ENCODE measurements at regions not wholly inside any gene's neighbourhood (a gene's known extent, or its start where the extent isn't known, plus 50 kb on each side); places are given as distances from the start of the nearest gene placed in this dataset.
"Not testable (repeated sequence)": the region's sequence is repeated elsewhere in the genome, so short reads cannot be mapped to it uniquely, and the experiment has no call there.

DNA sequence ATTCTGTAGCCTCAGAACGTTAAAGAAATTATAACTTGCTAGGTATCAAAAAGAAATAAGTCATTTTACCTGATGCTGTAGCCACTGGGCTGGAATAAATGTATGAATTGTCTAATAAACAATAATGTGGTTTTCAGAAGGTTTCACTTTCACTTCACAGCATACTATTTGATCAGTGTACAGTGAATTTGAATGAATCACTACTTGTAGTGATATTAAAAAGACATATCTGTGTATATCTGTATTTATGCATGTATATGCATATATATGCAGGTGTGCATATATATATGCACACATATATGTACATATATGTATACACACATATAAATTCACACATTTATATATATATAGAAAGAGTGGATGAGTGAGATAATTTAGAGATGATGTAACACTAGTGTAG is 440.0 kb upstream of the PCDH10 start:
- no peak for DNase-seq

DNA sequence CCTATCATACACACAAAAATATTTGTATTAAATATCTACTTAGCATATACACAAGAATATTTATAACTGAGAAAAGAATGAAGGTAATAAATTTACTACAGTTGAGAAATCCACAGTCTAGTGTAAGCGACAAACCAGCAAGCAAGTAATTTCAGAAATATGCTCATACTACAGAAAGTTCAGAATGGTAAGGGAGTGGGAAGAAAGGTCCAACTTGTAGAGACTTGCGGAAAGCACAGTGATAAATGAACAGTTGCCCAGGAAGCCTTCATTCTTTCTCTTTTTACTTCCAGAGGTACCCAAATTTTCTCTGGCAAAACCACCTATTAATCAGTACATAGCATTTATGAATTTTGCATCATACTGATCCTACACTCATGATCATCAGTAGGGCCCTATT is 438.1 kb upstream of the PCDH10 start:
- no peak for DNase-seq

DNA sequence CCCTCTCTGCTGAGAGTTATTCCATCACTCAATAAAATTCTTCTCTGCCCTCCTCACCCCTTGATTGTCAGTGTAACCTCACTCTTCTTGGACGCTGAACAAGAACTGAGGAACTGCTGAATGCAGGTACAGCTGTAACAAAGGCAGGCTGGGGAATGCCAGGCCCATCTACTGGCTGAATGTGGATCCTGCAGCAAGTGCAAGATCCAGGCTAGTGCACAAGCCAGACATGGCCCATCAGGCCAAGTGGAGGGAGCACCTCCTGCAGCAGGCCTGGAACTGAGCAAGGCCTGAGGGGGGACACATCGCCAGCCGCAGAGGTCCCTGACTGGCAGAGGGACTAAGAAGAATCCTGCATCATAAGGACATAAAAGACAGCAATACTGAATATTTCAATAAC is 411.8 kb upstream of the PCDH10 start:
- DNase-seq: no peak

DNA sequence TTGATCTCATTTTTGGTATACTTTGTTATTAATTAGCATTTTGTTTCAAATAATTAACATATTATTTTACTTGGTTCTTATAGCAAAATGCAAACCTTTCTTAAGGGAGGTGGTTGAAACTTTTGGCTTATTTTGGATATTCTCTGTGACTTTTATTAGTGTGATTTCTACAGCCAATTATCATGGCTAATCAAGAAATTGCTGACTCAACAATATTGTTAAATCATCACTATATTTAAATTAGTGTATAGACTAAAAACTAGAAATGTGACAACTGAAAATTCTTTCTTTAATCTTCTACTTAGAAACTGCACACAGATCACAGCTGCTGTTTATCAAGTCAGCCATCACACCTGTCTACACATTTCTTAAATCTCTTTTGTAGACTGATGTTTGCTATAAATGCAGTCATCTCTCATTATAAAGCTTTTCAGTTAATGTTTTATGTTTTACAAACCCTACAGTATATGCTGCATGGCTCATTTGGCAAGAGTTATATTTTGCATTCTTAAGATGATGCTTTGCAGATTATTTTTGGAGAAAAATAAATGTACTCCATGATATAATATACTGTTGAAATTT is 389.8 kb upstream of the PCDH10 start:
- DNase-seq: no peak

DNA sequence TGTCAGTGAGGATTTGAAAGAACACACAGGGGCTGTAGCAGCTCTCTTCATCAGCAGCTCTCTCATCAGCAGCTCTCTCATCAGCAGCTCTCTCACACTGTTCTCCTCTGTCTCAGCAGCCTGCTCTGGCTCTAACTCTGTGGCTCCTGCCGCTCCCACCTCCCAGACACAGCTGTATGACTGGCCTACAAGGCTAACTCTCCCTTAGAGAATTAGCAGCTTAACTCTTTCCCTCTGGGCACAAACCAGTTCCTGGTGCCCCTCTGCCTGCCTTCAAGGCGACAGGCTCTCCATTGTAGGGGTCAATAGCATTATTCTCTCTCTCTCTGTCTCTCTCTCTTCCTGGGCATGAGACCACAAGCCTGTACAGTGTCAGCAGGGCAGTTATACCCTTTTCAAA is 385.6 kb upstream of the PCDH10 start:
- DNase-seq: no peak

DNA sequence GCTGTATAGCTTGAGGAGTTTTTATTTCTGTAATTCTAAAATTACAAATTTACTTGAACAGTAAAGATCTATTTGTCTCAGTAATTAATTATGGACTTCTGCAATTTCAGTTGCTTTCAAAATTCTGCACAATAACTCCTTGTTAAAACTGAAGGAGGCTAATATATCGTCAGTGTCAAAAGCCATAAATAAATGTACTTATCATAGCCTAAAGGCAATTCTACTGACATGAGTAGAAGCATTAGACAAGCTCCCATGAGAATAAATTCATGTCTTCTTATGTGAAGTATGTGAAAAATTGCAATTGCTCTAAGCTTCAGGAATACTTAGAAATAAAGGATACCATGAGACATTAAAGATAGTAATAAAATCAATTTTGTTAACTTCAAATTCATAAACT is 381.2 kb upstream of the PCDH10 start:
- DNase-seq: no peak

DNA sequence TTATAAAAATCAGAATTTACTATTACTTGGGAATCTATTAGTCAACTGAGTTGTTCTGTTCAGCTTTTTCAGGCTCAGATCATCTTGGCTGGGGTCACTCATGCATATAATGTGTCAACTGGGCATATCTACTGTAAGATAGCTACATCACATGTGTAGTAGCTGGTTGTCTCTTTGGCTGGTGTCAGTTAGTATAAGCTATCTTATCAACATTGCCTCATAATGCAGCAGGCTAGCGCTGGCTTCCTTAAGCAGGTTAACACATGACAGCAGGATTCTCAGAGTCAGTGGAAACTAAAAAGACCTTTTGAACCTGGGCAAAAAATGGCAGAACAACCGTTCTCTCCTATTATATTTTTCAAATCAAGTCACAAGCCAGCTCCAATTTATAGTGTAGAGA is 378.3 kb upstream of the PCDH10 start:
- no peak for DNase-seq

DNA sequence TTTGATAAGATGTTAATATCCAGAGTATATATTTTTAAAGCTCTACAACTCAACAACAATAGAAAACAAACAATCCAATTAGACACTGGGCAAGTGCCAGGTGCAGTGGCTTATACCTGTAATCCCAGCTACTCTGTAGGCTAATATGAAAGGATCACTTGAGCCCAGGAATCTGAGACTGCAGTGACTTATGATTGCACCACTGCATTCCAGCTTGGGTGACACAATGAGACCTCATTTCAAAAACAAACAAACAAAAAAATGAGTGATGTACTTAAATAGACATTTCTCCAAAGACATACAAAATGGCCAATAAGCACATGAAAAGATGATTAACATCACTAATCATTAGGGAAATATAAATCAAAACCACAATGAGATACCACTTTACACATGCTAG is 356.8 kb upstream of the PCDH10 start:
- no peak for DNase-seq

DNA sequence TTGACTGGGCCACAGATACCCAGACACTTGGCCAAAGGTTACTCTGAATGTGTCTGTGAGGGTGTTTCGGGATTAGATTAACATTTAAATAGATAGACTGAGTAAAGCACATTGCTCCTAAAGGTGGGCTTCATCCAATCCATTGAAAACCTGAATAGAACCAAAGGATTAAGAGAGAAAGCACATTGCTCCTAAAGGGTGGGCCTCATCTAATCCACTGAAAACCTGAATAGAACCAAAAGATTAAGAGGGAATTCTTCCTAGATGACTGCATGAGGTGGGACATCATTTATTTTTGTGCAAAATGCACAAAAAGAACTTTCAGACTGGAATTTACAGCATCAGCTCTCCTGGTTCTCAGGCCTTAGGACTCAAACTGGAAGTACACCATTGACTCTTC is 351.2 kb upstream of the PCDH10 start:
- no peak for DNase-seq

DNA sequence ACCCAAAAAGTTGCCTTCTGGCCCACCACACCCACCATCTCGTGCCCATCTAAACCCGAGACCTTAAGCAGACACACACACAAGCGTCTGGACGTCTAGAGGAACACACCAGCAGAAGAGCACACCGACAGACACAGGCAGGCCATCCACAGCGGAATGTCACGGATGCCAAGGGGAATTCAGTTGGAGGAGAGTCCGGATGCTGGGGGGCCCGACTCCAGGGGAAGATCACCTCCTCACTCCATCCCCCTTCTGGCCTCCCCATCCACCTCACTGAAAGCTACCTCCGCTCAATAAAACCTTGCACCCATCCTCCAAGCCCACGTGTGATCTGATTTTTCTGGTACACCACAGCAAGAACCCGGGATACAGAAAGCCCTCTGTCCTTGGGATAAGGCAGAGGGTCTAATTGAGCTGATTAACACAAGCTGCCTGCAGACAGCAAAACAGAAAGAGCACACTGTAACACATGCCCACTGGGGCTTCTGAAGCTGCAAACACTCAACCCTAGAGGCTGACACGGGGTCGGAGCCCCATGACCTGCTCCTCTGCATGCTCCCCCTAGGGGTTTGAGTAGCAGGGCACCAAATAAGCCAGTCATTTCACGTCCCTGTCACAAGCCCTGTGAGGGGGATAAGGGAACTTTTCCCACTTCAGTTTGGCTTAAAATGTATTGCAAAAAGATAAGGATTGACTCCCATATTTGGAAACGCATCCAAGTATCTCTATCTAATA is 339.6 kb upstream of the PCDH10 start:
- DNase-seq: no peak

DNA sequence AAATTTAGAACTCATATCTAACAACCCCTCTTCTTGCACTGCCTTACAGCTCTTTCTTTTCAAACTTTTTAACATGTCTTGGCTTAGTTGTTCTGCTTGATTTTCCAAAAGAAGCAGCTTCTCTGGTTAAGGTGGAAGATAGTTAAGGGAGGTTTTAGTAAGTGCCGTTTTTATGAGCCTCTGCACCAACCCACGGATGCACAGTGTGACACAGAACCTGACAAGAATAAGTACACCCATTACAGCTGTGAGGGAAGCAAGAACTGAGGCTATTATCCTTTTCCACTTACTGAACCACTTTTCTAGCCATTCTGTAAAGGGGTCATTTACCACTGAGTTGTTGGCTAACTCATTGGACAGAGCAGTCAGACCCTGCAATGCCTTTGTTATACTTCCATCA is 336.0 kb upstream of the PCDH10 start:
- not testable (repeated sequence) for DNase-seq

DNA sequence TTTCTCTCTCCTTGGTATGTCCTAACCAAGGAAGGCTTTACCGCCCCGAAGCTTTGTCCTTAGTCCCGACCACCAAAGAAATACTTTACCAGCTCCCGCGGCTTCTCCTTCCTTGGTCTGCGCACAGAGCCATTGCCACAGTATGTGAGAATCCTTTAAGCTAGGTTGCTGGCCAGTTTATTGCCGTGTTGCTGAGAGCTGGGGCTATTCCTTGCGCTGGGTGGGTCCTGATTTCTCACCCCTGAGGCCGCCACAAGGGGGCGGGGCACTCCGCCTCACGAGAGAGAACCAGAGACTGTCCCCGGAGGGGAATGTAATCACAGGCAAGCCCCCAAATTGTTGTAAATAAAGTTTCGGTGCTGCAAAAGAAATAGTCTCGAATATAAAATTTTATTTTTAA is 331.0 kb upstream of the PCDH10 start:
- DNase-seq: no peak

DNA sequence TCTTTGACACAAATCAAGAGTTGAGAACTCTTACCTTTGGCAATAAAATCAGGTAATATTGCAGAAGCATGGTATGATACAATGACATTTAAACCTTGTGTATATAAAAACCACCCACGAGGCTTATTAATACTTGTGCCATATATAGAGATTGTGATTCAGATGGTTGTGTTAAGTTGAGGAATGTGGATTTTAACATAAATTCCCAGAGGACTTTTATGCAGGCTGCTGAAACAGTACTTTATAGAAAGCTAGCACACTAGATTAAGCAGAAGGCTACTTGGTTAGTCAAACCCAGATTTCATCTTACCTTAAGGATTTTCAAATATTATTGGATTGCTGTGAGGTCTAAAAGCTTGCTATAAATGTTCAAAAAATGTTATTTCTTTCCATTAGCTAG is 325.7 kb upstream of the PCDH10 start:
- no peak for DNase-seq

DNA sequence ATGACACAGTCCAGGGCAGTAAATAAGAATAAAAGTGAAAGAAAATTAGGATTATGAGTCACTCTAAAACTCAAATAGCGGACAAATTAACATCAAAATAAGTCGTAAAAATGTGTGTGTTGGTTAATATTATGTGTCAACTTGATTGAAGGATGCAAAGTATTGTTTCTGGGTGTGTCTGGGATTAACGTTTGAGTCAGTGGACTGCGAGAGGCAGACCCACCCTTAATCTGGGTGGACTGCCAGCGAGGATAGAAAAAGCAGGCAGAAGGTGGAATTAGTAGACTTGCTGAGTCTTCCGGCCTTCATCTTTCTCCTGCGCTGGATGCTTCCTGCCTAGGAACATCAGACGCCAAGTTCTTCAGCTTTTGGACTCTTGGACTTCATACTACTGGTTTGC is 324.3 kb upstream of the PCDH10 start:
- no peak for DNase-seq

DNA sequence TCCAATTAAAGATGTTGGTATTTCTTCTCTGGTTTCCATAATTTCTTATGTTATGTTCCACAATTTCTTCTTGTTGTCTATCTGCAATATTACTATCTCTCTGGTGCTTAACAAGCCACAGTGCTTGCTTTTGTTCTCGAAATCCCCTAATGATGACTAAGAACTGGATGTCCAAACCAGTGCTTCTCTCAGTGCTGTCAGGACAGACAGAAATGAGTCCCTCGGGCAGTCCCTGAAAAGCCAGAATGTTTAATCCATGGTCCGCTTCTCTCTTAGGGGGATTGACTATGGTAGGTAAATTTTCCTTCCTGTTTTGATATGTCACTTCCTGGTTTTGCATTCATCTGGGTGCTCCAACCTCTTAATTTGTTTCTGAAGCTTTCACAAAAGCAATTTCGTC is 321.6 kb upstream of the PCDH10 start:
- DNase-seq: no peak

DNA sequence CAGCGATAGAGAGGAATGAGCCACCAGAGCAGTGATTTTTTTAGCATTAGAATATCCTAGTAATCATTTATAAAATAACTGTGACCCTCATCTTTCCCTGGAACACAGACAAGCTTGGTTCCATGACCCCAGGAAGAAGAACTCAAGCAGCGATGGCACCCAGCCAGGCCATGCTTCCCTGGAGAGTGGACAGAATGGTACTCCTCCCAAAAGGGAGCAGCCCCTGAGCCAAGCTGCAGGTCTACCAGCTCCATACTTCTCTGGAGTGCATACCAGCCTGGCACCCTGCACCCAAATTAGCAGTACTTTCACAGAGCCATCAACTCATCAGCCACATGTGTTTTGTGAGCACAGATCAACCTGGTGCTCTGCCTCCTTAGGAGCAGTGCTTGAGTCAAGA is 310.9 kb upstream of the PCDH10 start:
- DNase-seq: no peak

DNA sequence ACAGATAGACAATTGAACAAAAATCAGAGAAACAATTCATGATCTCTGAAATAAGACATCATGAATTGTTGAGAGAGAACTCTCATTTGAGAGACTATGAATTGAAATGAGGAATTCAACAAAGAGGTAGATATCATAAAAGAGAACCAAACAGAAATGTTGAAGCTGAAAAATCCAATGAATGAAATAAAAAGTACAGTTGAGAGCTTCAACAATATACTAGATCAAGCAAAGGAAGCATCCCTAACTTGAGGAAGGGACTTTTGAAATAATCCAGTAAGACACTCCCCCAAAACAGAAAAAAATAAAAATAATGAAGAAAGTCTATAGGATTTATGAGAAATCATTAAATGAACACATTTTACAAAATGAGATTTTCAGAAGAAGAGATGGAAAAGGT is 310.0 kb upstream of the PCDH10 start:
- DNase-seq: no peak

DNA sequence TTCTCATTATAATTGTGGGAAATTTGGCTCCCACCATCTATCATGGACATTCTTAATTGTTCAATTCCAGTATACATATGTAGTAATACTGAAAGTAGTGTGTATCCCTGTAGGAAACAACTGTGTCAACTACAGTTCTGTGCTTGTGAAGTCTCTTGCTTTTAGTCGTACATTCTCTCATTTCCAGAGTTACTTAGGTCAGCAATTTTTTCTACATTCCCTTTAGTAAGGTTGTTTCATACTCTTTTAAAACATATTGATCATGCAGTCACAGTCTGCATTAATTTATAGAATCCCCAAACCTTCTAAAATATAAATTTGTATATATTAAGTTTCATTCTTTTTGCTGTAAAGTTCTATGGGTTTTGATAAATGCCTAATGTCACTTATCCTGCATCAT is 289.2 kb upstream of the PCDH10 start:
- DNase-seq: no peak

DNA sequence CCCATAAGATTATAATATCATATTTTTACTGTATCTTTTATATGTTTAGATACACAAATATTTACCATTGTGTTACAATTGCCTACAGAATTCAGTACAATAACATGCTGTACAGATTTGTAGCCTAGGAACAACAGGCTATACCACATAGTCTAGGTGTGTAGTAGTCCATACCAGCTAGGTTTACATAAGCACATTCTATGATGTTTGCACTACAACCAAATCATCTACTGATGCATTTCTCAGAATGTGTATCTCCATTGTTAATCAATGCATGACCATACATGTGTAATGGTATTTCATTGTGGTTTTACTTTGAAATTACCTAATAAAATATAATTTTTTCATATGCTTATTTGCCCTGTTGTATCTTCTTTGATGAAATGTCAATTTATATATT is 288.1 kb upstream of the PCDH10 start:
- no peak for DNase-seq

DNA sequence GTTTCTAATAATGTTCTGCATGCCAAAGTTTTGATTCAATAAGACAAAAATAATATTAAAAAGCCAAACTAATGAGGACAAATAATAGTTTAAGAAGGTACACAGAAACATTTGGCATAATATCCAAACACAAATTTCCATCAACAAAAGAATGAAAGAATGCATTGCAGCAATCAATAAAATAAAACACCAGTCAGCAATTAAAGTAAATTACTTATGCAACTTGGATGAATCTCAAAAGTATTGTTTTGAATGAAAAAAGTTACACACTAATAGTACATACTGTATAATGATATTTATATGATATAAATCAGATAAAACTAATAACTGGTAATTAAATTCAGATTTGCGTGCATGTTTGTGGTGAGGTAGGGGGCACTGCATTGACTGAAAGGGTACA is 285.5 kb upstream of the PCDH10 start:
- no peak for DNase-seq

DNA sequence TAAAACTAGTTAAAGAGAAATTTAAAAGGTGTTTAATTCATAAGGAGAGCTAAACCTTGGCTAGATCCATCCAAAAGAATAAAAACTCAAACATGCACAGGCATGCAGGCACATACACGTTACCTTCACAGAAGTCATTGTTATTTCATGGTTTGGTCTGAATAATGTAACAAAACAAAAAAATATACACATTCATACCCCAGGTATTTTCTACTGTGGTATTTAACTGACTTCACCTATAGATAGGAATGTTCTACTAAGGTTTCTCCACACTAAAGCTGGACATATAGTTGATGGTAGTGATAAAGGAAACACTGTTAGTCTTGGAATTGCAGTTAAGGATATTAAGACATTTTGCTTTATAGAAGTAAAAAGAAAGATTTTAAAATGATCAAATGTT is 283.6 kb upstream of the PCDH10 start:
- DNase-seq: no peak

DNA sequence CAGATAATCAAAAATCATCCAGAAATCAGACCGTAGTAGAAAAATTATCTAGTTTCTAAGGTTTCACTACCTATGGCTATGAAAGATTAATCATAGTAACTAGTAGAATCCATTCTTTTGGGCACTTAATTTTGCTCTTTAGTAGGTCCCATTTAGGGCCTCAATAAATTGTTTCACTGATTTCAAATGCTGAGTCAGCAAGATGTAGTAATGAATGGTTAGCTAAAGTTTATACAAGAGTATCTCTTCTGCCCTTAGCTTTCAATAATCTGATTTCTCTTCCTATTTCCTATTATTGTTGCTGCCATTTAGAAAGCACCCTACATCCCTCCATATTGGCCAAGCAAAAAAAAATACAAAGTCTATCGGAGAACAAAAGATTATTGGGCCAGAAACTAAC is 283.2 kb upstream of the PCDH10 start:
- no peak for DNase-seq

DNA sequence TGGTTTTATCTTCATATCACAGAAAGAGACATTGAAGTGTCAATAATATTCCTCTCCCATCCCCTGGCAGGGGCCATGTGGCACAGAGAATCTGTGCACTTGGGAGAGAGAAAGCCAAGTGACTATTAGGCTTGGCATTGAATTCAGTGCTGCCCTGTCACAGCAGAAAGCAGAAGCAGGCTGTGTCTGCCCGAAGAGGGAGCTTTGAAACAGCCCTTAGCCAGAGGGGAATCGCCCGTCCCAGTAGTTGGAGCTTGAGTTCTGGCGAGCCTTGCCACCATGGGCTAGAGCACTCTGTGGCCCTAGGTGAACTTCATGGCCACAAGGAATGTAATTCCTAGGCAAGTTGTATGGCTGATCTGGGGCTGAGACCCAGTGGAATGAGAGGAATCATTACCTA is 282.5 kb upstream of the PCDH10 start:
- no peak for DNase-seq

DNA sequence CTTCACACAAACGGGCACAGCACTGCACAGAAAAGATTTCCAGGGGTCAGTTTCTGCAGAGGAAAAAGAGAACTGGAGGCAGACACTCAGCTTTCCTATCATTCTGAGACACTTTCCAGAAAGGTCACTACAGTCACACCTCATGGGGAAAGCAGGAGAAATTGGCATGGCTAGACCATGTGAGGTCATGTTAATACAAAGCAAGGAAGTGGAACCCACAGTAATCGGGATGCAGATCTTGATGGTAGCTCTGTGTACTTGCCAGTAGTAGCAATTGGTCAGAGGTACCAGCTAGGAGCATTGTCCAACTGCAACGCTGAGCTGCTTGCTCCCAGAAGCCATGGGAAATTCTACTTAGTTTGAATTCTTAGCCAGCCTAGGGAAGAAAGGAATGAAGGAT is 255.3 kb upstream of the PCDH10 start:
- no peak for DNase-seq

DNA sequence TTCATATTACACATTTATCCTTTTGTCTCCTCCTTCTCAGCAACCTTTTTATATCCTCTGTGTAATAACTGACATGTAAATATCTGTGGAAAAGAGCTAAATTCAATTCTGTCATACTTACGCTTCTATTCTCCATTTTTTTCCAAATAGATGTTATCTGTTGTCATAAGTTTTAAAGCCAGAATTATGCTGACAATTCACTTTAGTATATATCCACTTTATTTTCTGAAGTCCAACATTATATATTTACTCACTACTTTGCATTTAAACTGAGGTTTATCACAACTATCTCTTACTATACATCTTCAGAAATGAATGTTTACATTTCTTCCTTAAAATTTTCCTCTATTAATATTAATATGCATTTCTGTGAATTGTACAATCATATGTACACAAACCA is 247.9 kb upstream of the PCDH10 start:
- DNase-seq: no peak
